ENCODE measurements at regions not wholly inside any gene's neighbourhood (a gene's known extent, or its start where the extent isn't known, plus 50 kb on each side); places are given as distances from the start of the nearest gene placed in this dataset.

- H3K9me2 ChIP-seq (ENCODE audit: insufficient read depth, low read length): no peaks in the 10 kb centered on the region
- H3F3A ChIP-seq (ENCODE audit: insufficient read depth, low read length, poor library complexity, severe bottlenecking): no peaks in the 10 kb centered on the region
- no peaks in the 10 kb centered on the region for H3K9me3 ChIP-seq (ENCODE audit: low read length)
- TF ChIP-seq POLR2AphosphoS5 (IDR thresholded peaks at IDR 0.05) (no peak), EP300 (conservative IDR thresholded peaks at IDR 0.05; ENCODE audit: poor library complexity, severe bottlenecking) (no peak), RAD21 (conservative IDR thresholded peaks at IDR 0.05) (no peak), MXI1 (conservative IDR thresholded peaks at IDR 0.05; ENCODE audit: poor library complexity, severe bottlenecking) (no peak), TAF1 (IDR thresholded peaks at IDR 0.05; ENCODE audit: low read depth) (no peak), SMC3 (conservative IDR thresholded peaks at IDR 0.05; ENCODE audit: poor library complexity) (no peak), EZH2 (IDR thresholded peaks at IDR 0.05; ENCODE audit: borderline replicate concordance, insufficient read depth, low read length, poor library complexity, severe bottlenecking) (no peak), CTCF (IDR thresholded peaks at IDR 0.05; ENCODE audit: poor library complexity, severe bottlenecking) (no peak)
- TF ChIP-seq, protein P1, sequence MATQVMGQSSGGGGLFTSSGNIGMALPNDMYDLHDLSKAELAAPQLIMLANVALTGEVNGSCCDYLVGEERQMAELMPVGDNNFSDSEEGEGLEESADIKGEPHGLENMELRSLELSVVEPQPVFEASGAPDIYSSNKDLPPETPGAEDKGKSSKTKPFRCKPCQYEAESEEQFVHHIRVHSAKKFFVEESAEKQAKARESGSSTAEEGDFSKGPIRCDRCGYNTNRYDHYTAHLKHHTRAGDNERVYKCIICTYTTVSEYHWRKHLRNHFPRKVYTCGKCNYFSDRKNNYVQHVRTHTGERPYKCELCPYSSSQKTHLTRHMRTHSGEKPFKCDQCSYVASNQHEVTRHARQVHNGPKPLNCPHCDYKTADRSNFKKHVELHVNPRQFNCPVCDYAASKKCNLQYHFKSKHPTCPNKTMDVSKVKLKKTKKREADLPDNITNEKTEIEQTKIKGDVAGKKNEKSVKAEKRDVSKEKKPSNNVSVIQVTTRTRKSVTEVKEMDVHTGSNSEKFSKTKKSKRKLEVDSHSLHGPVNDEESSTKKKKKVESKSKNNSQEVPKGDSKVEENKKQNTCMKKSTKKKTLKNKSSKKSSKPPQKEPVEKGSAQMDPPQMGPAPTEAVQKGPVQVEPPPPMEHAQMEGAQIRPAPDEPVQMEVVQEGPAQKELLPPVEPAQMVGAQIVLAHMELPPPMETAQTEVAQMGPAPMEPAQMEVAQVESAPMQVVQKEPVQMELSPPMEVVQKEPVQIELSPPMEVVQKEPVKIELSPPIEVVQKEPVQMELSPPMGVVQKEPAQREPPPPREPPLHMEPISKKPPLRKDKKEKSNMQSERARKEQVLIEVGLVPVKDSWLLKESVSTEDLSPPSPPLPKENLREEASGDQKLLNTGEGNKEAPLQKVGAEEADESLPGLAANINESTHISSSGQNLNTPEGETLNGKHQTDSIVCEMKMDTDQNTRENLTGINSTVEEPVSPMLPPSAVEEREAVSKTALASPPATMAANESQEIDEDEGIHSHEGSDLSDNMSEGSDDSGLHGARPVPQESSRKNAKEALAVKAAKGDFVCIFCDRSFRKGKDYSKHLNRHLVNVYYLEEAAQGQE (IDR thresholded peaks at IDR 0.05; ENCODE audit: borderline replicate concordance): no peak
- no peak overlapping the region for H3K4me3 ChIP-seq (ENCODE audit: low read length)
- no peaks in the 10 kb centered on the region for H3K36me3 ChIP-seq (ENCODE audit: insufficient read depth, low read length)
- no peak overlapping the region for H3K9ac ChIP-seq (ENCODE audit: low read length)
- H3K4me2 ChIP-seq (ENCODE audit: low read length): no peak overlapping the region
- H3K79me2 ChIP-seq (replicated peaks; ENCODE audit: insufficient read depth, low read length): no peaks in the 10 kb centered on the region
- H3K27ac ChIP-seq (ENCODE audit: low read length): no peak overlapping the region
- H3K27me3 ChIP-seq (ENCODE audit: insufficient read depth, low read depth, low read length): no peaks in the 10 kb centered on the region
- H2AFZ ChIP-seq (ENCODE audit: low read depth, low read length): no peak overlapping the region
- H4K20me1 ChIP-seq (ENCODE audit: insufficient read depth): no peaks in the 10 kb centered on the region
These were observed 1188.5 kb upstream of the PHF14 start for GRCh38 chr7:9785211-9785610.

GRCh38 chr7:9796241-9796640 lies 1177.4 kb upstream of the PHF14 start:
- no peak overlapping the region for H3K4me2 ChIP-seq (ENCODE audit: low read length)
- no peak overlapping the region for H3K27ac ChIP-seq (ENCODE audit: low read length)
- no peaks in the 10 kb centered on the region for H3K9me3 ChIP-seq (ENCODE audit: low read length)
- H2AFZ ChIP-seq (ENCODE audit: low read depth, low read length): no peak overlapping the region
- no peaks in the 10 kb centered on the region for H3K27me3 ChIP-seq (ENCODE audit: insufficient read depth, low read depth, low read length)
- H3K9ac ChIP-seq (ENCODE audit: low read length): no peak overlapping the region
- no peaks in the 10 kb centered on the region for H3K36me3 ChIP-seq (ENCODE audit: insufficient read depth, low read length)
- H3F3A ChIP-seq (ENCODE audit: insufficient read depth, low read length, poor library complexity, severe bottlenecking): no peaks in the 10 kb centered on the region
- H3K9me2 ChIP-seq (ENCODE audit: insufficient read depth, low read length): no peaks in the 10 kb centered on the region
- no peaks in the 10 kb centered on the region for H4K20me1 ChIP-seq (ENCODE audit: insufficient read depth)
- no peaks in the 10 kb centered on the region for H3K79me2 ChIP-seq (replicated peaks; ENCODE audit: insufficient read depth, low read length)
- no peak for TF ChIP-seq POLR2AphosphoS5 (IDR thresholded peaks at IDR 0.05)
- TF ChIP-seq RAD21 (conservative IDR thresholded peaks at IDR 0.05): no peak
- no peak for TF ChIP-seq MXI1 (conservative IDR thresholded peaks at IDR 0.05; ENCODE audit: poor library complexity, severe bottlenecking)
- TF ChIP-seq CTCF (IDR thresholded peaks at IDR 0.05; ENCODE audit: poor library complexity, severe bottlenecking): no peak
- TF ChIP-seq, protein P1 (IDR thresholded peaks at IDR 0.05; ENCODE audit: borderline replicate concordance): no peak
- no peak for TF ChIP-seq EP300 (conservative IDR thresholded peaks at IDR 0.05; ENCODE audit: poor library complexity, severe bottlenecking)
- no peak for TF ChIP-seq TAF1 (IDR thresholded peaks at IDR 0.05; ENCODE audit: low read depth)
- no peak for TF ChIP-seq SMC3 (conservative IDR thresholded peaks at IDR 0.05; ENCODE audit: poor library complexity)
- no peak for TF ChIP-seq EZH2 (IDR thresholded peaks at IDR 0.05; ENCODE audit: borderline replicate concordance, insufficient read depth, low read length, poor library complexity, severe bottlenecking)
- H3K4me3 ChIP-seq (ENCODE audit: low read length): no peak overlapping the region

All from neural cell (in vitro differentiated cells).